SU-DHL-6 (cell line): ENCODE measurements at regions not wholly inside any gene's neighbourhood (a gene's known extent, or its start where the extent isn't known, plus 50 kb on each side); places are given as distances from the start of the nearest gene placed in this dataset.

Source experiments
- H2AFZ ChIP-seq: fragments of 200-600 bp; sonication (generic); 2 replicates; pipeline ENCODE4 v1.6.1; 2014; ENCODE audit warnings: low read depth, mild to moderate bottlenecking, moderate library complexity, mixed read lengths, antibody characterized with exemption, low read length; ENCODE audit not compliant: severe bottlenecking
- H3F3A ChIP-seq: fragments of 200-600 bp; shearing (Covaris generic); 2 replicates; pipeline ENCODE4 v1.6.0; 2016; ENCODE audit warnings: antibody characterized with exemption, mild to moderate bottlenecking; ENCODE audit not compliant: insufficient read depth
- H3K27ac ChIP-seq: fragments of 200-600 bp; sonication (generic); 2 replicates; pipeline ENCODE4 v1.5.1; 2016; ENCODE audit warnings: low read depth, mild to moderate bottlenecking, low read length, moderate library complexity, mixed read lengths
- H3K27me3 ChIP-seq: fragments of 200-600 bp; sonication (generic), shearing (Covaris generic); 2 replicates; pipeline ENCODE4 v1.6.0; 2014; ENCODE audit warnings: mild to moderate bottlenecking, low read length
- H3K36me3 ChIP-seq: fragments of 200-600 bp; sonication (generic); 2 replicates; pipeline ENCODE4 v1.6.1; 2014; ENCODE audit warnings: mild to moderate bottlenecking, low read length, mixed read lengths
- H3K4me2 ChIP-seq: fragments of 300-600, 200-600 bp; shearing (Covaris generic), sonication (generic); 2 replicates; pipeline ENCODE4 v1.6.0; 2014; ENCODE audit warnings: low read length, low read depth, mild to moderate bottlenecking; ENCODE audit not compliant: poor library complexity, severe bottlenecking
- H3K4me3 ChIP-seq: fragments of 200-600 bp; sonication (generic); 2 replicates; pipeline ENCODE4 v1.5.1; 2014; ENCODE audit warnings: antibody characterized with exemption, low read length, mild to moderate bottlenecking, mixed read lengths; ENCODE audit not compliant: insufficient read depth, poor library complexity, severe bottlenecking
- H3K79me2 ChIP-seq: fragments of 200-600 bp; sonication (generic); 2 replicates; pipeline ENCODE4 v1.6.1; 2014; ENCODE audit warnings: mild to moderate bottlenecking, low read length, moderate library complexity; ENCODE audit not compliant: insufficient read depth
- H3K9ac ChIP-seq: fragments of 200-600 bp; sonication (generic); 2 replicates; pipeline ENCODE4 v1.7.0; 2014; ENCODE audit warnings: mild to moderate bottlenecking, low read length
- H3K9me2 ChIP-seq: fragments of 200-600 bp; sonication (generic); replicated peaks from 2 replicates; pipeline ENCODE4 v1.6.1; 2014; ENCODE audit warnings: low read length; ENCODE audit not compliant: insufficient read depth
- H3K9me3 ChIP-seq: fragments of 200-600 bp; sonication (generic); 2 replicates; pipeline ENCODE4 v1.6.1; 2014; ENCODE audit warnings: low read length, mixed read lengths; ENCODE audit not compliant: insufficient read depth
- H4K20me1 ChIP-seq: fragments of 200-600 bp; sonication (generic); 2 replicates; pipeline ENCODE4 v1.6.1; 2014; ENCODE audit warnings: low read depth, mild to moderate bottlenecking, antibody characterized with exemption, low read length, moderate library complexity, mixed read lengths
- EZH2phosphoT487 ChIP-seq: fragments of 200-600 bp; sonication (generic), shearing (Covaris generic); conservative IDR thresholded peaks from 2 replicates; pipeline ENCODE4 v1.6.1; 2018; ENCODE audit warnings: mild to moderate bottlenecking, antibody characterized with exemption, low read length, moderate library complexity, mixed read lengths
- TF ChIP-seq, protein P1 (sequence below): fragments of 200-600 bp; sonication (generic); IDR thresholded peaks from one replicate; pipeline ENCODE4 v1.5.1; 2017; ENCODE audit warnings: antibody characterized with exemption, mild to moderate bottlenecking, low read length, moderate library complexity; ENCODE audit not compliant: insufficient read depth, poor library complexity, severe bottlenecking

DNA sequence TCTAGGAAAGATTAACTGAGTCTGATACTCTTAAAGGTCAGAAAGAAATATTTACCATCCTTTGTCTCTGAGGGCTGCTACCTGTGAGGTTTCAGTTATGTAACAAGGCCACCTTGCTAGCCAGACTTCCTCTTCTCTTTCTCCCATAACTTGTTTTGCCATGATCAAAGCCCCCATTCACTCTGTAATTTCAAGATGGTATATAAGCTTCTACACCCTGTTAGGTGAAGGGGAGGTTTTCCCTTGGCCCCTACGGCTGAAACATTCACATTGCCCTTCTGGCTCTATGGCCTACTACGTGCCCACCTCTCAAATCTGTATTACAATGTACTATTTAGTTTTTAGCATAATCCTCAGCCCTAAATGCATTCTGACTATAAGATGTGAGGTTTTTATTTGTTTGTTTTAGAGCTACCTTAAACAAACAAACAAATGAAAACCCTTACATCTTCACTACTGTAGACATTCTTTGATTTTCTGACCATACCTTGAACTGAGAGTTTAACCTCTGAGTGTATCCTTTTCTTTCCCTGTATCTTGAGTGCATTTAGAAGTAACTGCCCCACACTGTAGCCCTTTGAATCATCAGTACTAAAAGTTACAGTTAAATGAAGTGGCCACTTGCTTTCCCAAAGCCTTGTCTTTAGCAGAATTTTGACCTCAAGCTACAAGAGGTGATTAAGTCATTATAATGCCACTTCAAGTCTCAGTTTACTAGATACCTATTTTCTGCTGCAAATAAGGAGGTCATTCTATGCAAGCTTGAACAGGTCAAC lies 332.2 kb downstream of the SOCS6 start:
- Histone ChIP-seq H3K36me3 (no peaks in the 10 kb centered on the region), H3K27ac (no peak overlapping the region), H2AFZ (no peak overlapping the region), H3K4me3 (no peak overlapping the region), H3K79me2 (no peaks in the 10 kb centered on the region), H3K27me3 (no peaks in the 10 kb centered on the region), H3K9me3 (no peaks in the 10 kb centered on the region), H3F3A (no peaks in the 10 kb centered on the region), H3K4me2 (no peak overlapping the region), H3K9ac (no peak overlapping the region), H4K20me1 (no peaks in the 10 kb centered on the region), H3K9me2 (no peaks in the 10 kb centered on the region)
- no peak for TF ChIP-seq EZH2phosphoT487
- TF ChIP-seq, protein P1, sequence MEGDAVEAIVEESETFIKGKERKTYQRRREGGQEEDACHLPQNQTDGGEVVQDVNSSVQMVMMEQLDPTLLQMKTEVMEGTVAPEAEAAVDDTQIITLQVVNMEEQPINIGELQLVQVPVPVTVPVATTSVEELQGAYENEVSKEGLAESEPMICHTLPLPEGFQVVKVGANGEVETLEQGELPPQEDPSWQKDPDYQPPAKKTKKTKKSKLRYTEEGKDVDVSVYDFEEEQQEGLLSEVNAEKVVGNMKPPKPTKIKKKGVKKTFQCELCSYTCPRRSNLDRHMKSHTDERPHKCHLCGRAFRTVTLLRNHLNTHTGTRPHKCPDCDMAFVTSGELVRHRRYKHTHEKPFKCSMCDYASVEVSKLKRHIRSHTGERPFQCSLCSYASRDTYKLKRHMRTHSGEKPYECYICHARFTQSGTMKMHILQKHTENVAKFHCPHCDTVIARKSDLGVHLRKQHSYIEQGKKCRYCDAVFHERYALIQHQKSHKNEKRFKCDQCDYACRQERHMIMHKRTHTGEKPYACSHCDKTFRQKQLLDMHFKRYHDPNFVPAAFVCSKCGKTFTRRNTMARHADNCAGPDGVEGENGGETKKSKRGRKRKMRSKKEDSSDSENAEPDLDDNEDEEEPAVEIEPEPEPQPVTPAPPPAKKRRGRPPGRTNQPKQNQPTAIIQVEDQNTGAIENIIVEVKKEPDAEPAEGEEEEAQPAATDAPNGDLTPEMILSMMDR, result no peak

DNA sequence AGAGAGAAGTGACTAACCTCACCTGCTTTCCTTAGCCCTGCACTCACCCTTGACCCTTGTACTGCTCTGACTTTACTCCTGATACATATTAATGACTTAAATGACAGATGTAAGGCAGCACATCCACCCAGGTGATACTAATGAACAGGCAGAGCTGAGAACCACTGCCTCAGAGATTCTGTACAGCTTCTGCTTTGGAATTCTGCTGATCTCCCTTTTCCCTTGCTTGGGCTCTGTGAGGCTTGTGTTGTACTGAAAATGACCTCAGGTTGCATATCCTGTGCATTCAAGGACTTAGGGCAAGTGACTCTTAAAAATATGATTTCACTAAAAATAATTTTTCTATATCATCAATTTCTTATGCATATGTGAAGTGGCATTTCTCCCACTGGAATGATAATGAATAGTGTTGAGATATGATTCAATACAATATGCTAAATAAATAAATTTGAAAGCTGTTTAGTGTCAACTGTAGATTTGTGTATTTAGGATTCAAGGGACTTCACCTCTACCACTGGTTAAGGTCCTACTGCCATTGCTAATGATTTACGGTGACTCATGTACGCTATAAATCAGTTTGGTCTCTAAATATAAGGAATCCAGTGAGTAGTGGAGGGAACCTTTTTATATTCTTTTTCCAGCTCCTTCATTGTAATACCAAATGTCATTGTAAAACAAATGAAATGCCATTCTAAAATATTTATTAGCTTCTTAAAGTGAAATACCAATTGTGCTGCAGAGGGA lies 328.3 kb downstream of the SOCS6 start:
- no peaks in the 10 kb centered on the region for H3F3A ChIP-seq
- H3K4me2 ChIP-seq, result no peak overlapping the region
- H3K79me2 ChIP-seq, result no peaks in the 10 kb centered on the region
- no peak overlapping the region for H3K9ac ChIP-seq
- H3K9me2 ChIP-seq, result no peaks in the 10 kb centered on the region
- no peak overlapping the region for H2AFZ ChIP-seq
- no peak overlapping the region for H3K4me3 ChIP-seq
- H4K20me1 ChIP-seq, result no peaks in the 10 kb centered on the region
- no peaks in the 10 kb centered on the region for H3K9me3 ChIP-seq
- TF ChIP-seq, protein P1, result no peak
- TF ChIP-seq EZH2phosphoT487, result no peak
- H3K27ac ChIP-seq, result no peak overlapping the region
- no peaks in the 10 kb centered on the region for H3K36me3 ChIP-seq
- H3K27me3 ChIP-seq, result no peaks in the 10 kb centered on the region

DNA sequence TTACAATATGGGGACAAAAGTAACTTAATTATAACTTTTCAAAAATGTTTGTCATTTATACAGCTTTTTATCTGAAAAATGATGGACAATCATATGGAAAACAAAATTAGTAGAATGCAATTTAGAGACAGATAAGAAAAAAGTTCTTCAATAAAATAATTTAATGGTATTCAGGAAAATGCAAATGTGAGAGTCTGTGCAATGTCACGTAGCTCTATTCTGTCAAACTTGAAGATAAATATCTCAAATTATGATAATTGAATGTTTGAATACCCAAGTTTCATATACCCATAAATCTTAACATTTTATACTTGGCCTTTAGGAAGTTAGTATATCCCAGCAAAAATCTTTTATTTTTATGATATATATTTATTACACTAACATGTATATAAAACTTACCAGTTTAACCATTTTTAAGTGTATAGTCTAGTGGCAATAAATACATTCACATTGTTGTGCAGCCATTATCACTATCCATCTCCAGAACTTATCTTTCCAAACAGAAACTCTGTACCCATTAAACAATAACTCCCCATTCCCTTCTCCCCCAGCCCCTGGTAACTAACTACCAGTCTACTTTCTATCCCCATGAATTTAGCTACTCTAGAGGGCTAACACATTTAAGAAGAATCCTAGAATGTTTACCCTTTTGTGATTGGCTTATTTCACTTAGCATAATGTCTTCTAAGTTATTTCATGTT lies 311.5 kb downstream of the SOCS6 start:
- Histone ChIP-seq H3K27me3 (no peaks in the 10 kb centered on the region), H3K4me2 (no peak overlapping the region), H3K36me3 (no peaks in the 10 kb centered on the region), H2AFZ (no peak overlapping the region), H3K79me2 (no peaks in the 10 kb centered on the region), H3K9me2 (no peaks in the 10 kb centered on the region), H3F3A (no peaks in the 10 kb centered on the region), H4K20me1 (no peaks in the 10 kb centered on the region), H3K9me3 (no peaks in the 10 kb centered on the region), H3K4me3 (no peak overlapping the region), H3K9ac (no peak overlapping the region), H3K27ac (no peak overlapping the region)
- no peak for TF ChIP-seq EZH2phosphoT487
- TF ChIP-seq, protein P1, result no peak
